ENCODE measurements at regions not wholly inside any gene's neighbourhood (a gene's known extent, or its start where the extent isn't known, plus 50 kb on each side); places are given as distances from the start of the nearest gene placed in this dataset.

- no peak for TF ChIP-seq CTCF (conservative IDR thresholded peaks at IDR 0.05; ENCODE audit: low read depth, low read length)
- peak; percentile 91 for DNase-seq (ENCODE audit: low read depth)
- no peak overlapping the region for H3K4me3 ChIP-seq (ENCODE audit: low read depth, low read length)
Measured at GRCh38 chr18:11500153-11501122, 109.0 kb upstream of the SLC35G4 start.

- TF ChIP-seq CTCF (conservative IDR thresholded peaks at IDR 0.05; ENCODE audit: low read depth, low read length) = no peak
- H3K4me3 ChIP-seq (ENCODE audit: low read depth, low read length) = no peak overlapping the region
- DNase-seq (ENCODE audit: low read depth) = no peak
Measured at GRCh38 chr18:11498821-11499220, 110.6 kb upstream of the SLC35G4 start.

- DNase-seq (ENCODE audit: low read depth) = no peak
- TF ChIP-seq CTCF (conservative IDR thresholded peaks at IDR 0.05; ENCODE audit: low read depth, low read length) = no peak
- no peak overlapping the region for H3K4me3 ChIP-seq (ENCODE audit: low read depth, low read length)
Measured at GRCh38 chr18:11497585-11497984, 111.8 kb upstream of the SLC35G4 start.

- no peak for TF ChIP-seq CTCF (conservative IDR thresholded peaks at IDR 0.05; ENCODE audit: low read depth, low read length)
- no peak for DNase-seq (ENCODE audit: low read depth)
- no peak overlapping the region for H3K4me3 ChIP-seq (ENCODE audit: low read depth, low read length)
Measured at GRCh38 chr18:11496526-11497172, 112.7 kb upstream of the SLC35G4 start.

GRCh38 chr18:11495441-11495840 lies 114.0 kb upstream of the SLC35G4 start:
- no peak for TF ChIP-seq CTCF (conservative IDR thresholded peaks at IDR 0.05; ENCODE audit: low read depth, low read length)
- no peak for DNase-seq (ENCODE audit: low read depth)
- H3K4me3 ChIP-seq (ENCODE audit: low read depth, low read length) = no peak overlapping the region

GRCh38 chr18:11494107-11494506 lies 115.3 kb upstream of the SLC35G4 start:
- DNase-seq (ENCODE audit: low read depth) = no peak
- no peak overlapping the region for H3K4me3 ChIP-seq (ENCODE audit: low read depth, low read length)
- TF ChIP-seq CTCF (conservative IDR thresholded peaks at IDR 0.05; ENCODE audit: low read depth, low read length) = no peak

All from epithelial cell of proximal tubule (primary cell).